Ascending aorta (tissue), 2 donors: ENCODE measurements at regions not wholly inside any gene's neighbourhood (a gene's known extent, or its start where the extent isn't known, plus 50 kb on each side); places are given as distances from the start of the nearest gene placed in this dataset.

Experiments
- DNase-seq, 2 donors: peaks; one replicate each; pipeline ENCODE4 v3.0.0-alpha.2; 2019; ENCODE audit warnings: low spot score in 2 of 2
- H3K27ac ChIP-seq, 2 donors: fragments of 200-600 bp; sonication (generic); one replicate each; pipeline ENCODE4 v1.5.1; 2016 to 2017; ENCODE audit warnings: mild to moderate bottlenecking in 1 of 2
- H3K27me3 ChIP-seq: fragments of 200-600 bp; sonication (generic); one replicate; pipeline ENCODE4 v1.5.1; 2017
- H3K36me3 ChIP-seq, 2 donors: fragments of 200-600 bp; sonication (generic); one replicate each; pipeline ENCODE4 v1.5.1; 2016
- H3K4me1 ChIP-seq, 2 donors: fragments of 200-600 bp; sonication (generic); one replicate each; pipeline ENCODE4 v1.5.1; 2016 to 2017; ENCODE audit warnings: mild to moderate bottlenecking in 1 of 2
- H3K4me3 ChIP-seq, 2 donors: fragments of 200-600 bp; sonication (generic); one replicate each; pipeline ENCODE4 v1.5.1; 2016 to 2017; ENCODE audit warnings: mild to moderate bottlenecking in 1 of 2
- H3K9me3 ChIP-seq, 2 donors: fragments of 200-600 bp; sonication (generic); one replicate each; pipeline ENCODE4 v1.5.1; 2016
- CTCF ChIP-seq, 3 experiments: fragments of 200-600 bp in 2 of 3; fragments of 450-650 bp in 1 of 3; sonication (generic) in 2 of 3; IDR thresholded peaks; one replicate each; pipeline ENCODE4 v1.5.1; 2016 to 2019; ENCODE audit warnings: antibody characterized with exemption in 3 of 3, mild to moderate bottlenecking in 1 of 3, moderate library complexity in 1 of 3
- intact Hi-C: fragments of 100-400 bp; cut with DNase I; formaldehyde crosslinking; loops from one replicate; pipeline ENCODE4 v1.15.1; 2023

GRCh38 chr2:136436936-136437335 is 319.0 kb upstream of the CXCR4 start:
- Histone ChIP-seq H3K9me3 (no peaks in the 10 kb centered on the region), H3K27me3 (no peaks in the 10 kb centered on the region), H3K27ac (no peak overlapping the region), H3K4me3 (no peak overlapping the region), H3K4me1 (no peaks in the 10 kb centered on the region), H3K36me3 (no peaks in the 10 kb centered on the region)
- TF ChIP-seq CTCF (IDR thresholded peaks at IDR 0.05): no peak
- DNase-seq: no peak
- intact Hi-C loops: no loop called here

GRCh38 chr2:136434251-136434715 is 316.3 kb upstream of the CXCR4 start:
- Histone ChIP-seq H3K9me3 (no peaks in the 10 kb centered on the region), H3K4me3 (no peak overlapping the region), H3K27ac (no peak overlapping the region), H3K27me3 (no peaks in the 10 kb centered on the region), H3K4me1 (no peaks in the 10 kb centered on the region), H3K36me3 (no peaks in the 10 kb centered on the region)
- no peak for TF ChIP-seq CTCF (IDR thresholded peaks at IDR 0.05)
- intact Hi-C loops: no loop called here
- DNase-seq: no peak

GRCh38 chr2:136433261-136433660 is 315.3 kb upstream of the CXCR4 start:
- intact Hi-C loops: no loop called here
- H3K27ac ChIP-seq: no peak overlapping the region
- no peaks in the 10 kb centered on the region for H3K27me3 ChIP-seq
- H3K4me3 ChIP-seq: no peak overlapping the region
- no peaks in the 10 kb centered on the region for H3K36me3 ChIP-seq
- DNase-seq: no peak
- no peaks in the 10 kb centered on the region for H3K9me3 ChIP-seq
- H3K4me1 ChIP-seq: no peaks in the 10 kb centered on the region
- TF ChIP-seq CTCF (IDR thresholded peaks at IDR 0.05): no peak

GRCh38 chr2:136424112-136424511 is 306.2 kb upstream of the CXCR4 start:
- H3K27ac ChIP-seq: no peak overlapping the region
- DNase-seq: no peak
- H3K27me3 ChIP-seq: no peaks in the 10 kb centered on the region
- H3K36me3 ChIP-seq: no peaks in the 10 kb centered on the region
- no peak for TF ChIP-seq CTCF (IDR thresholded peaks at IDR 0.05)
- H3K9me3 ChIP-seq: no peaks in the 10 kb centered on the region
- peaks cover 0 to 2% of the 10 kb centered on the region in 2 donors for H3K4me1 ChIP-seq
- intact Hi-C loops: loop anchor here (5.0 kb wide), 1 partner anchor 243 kb away; no protein-coding TSS in a partner anchor
- peak overlapping the region in 1 of 2 donors; percentile 60 for H3K4me3 ChIP-seq

GRCh38 chr2:136423516-136423996 is 305.6 kb upstream of the CXCR4 start:
- intact Hi-C loops: loop anchor here (1.0 to 5.0 kb wide), 3 partner anchors 244 to 1415 kb away; no protein-coding TSS in a partner anchor
- peak in 1 of 2 donors; percentile 72 for DNase-seq
- peak; percentile 84 to 96 (median 86) for TF ChIP-seq CTCF (IDR thresholded peaks at IDR 0.05)
- Histone ChIP-seq H3K36me3 (no peaks in the 10 kb centered on the region), H3K9me3 (no peaks in the 10 kb centered on the region), H3K27me3 (no peaks in the 10 kb centered on the region), H3K4me1 (peaks cover 0 to 2% of the 10 kb centered on the region in 2 donors), H3K4me3 (peak overlapping the region; percentile 45 to 60), H3K27ac (no peak overlapping the region)

- H3K9me3 ChIP-seq: no peaks in the 10 kb centered on the region
- H3K27me3 ChIP-seq: no peaks in the 10 kb centered on the region
- intact Hi-C loops: loop anchor here (2.0 to 5.0 kb wide), 2 partner anchors 245 to 1416 kb away; no protein-coding TSS in a partner anchor
- peaks cover 0 to 2% of the 10 kb centered on the region in 2 donors for H3K4me1 ChIP-seq
- TF ChIP-seq CTCF (IDR thresholded peaks at IDR 0.05): no peak
- H3K4me3 ChIP-seq: no peak overlapping the region
- DNase-seq: no peak
- no peaks in the 10 kb centered on the region for H3K36me3 ChIP-seq
- H3K27ac ChIP-seq: no peak overlapping the region
Measured at GRCh38 chr2:136422512-136422911, 304.6 kb upstream of the CXCR4 start.
